HepG2 (cell line): ENCODE measurements at regions not wholly inside any gene's neighbourhood (a gene's known extent, or its start where the extent isn't known, plus 50 kb on each side); places are given as distances from the start of the nearest gene placed in this dataset.

Experiments used
- ATAC-seq: fragments of 200-7000 bp; cut with Tn5 transposase; 3 replicates; pipeline ENCODE4 v1.9.1; 2020; ENCODE audit warnings: mild to moderate bottlenecking, moderate library complexity
- BruUV-seq: library from RNA; stranded (reverse); fragments of 400-500 nt; replicated peaks from 2 replicates; lab custom pipeline; 2021; lab: Mats Ljungman, UMichigan
- CTCF ChIA-PET: fragments of 300-600 bp; formaldehyde crosslinking; extraction: SDS; loops from one replicate; lab custom pipeline; 2021; ENCODE audit warnings: low total read pairs, inconsistent platforms, low intra/inter-chr PET ratio; lab: Yijun Ruan, JAX
- POLR2A ChIA-PET: fragments of 350-600 bp; sonication (Branson Sonifier 250); formaldehyde crosslinking; loops from one replicate; lab custom pipeline; 2020; ENCODE audit warnings: antibody characterized with exemption, inconsistent platforms; lab: Yijun Ruan, JAX
- DNase-seq: peaks from one replicate; pipeline ENCODE4 v3.0.0-alpha.2; 2015; ENCODE audit warnings: low spot score
- FAIRE-seq: peaks from 3 replicates; lab custom pipeline; 2011; peaks lifted over from hg19 to GRCh38; lab: Jason Lieb, UNC
- H2AFZ ChIP-seq: one replicate; pipeline ENCODE4 v1.6.1; 2011; ENCODE audit warnings: low read length, inconsistent platforms
- H3K27ac ChIP-seq: fragments of 300-600 bp; 3 replicates; pipeline ENCODE4 v1.8.0; 2011; ENCODE audit warnings: mixed run types, mild to moderate bottlenecking, mixed read lengths, low read length, inconsistent platforms; ENCODE audit not compliant: insufficient read depth; ENCODE audit errors: extremely low read length
- H3K27me3 ChIP-seq, 2 experiments: fragments of 200-600 bp in 1 of 2; 2 replicates in 1 of 2; 3 replicates in 1 of 2; pipeline versions ENCODE4 v1.6.0 to v1.8.0; 2011; ENCODE audit warnings: low read length in 2 of 2, mild to moderate bottlenecking in 2 of 2, moderate library complexity in 2 of 2, inconsistent platforms in 1 of 2; ENCODE audit not compliant: insufficient read depth in 2 of 2, control insufficient read depth in 1 of 2
- H3K36me3 ChIP-seq, 2 experiments: fragments of 200-600 bp in 1 of 2; replicated peaks in 1 of 2; 2 replicates in 1 of 2; 3 replicates in 1 of 2; pipeline versions ENCODE4 v1.5.1 to v1.8.0; 2011; ENCODE audit warnings: low read length in 2 of 2, inconsistent platforms in 1 of 2; ENCODE audit not compliant: insufficient read depth in 2 of 2, control insufficient read depth in 1 of 2
- H3K4me1 ChIP-seq: 2 replicates; pipeline ENCODE4 v1.5.1; 2012; ENCODE audit warnings: low read length, inconsistent platforms; ENCODE audit not compliant: insufficient read depth
- H3K4me2 ChIP-seq: 2 replicates; pipeline ENCODE4 v1.6.0; 2011; ENCODE audit warnings: low read depth, low read length, inconsistent platforms
- H3K4me3 ChIP-seq, 3 experiments: fragments of 200-600 bp in 1 of 3; sonication (generic), shearing (Covaris generic) in 1 of 3; replicated peaks in 1 of 3; 2 replicates each; pipeline ENCODE4 v1.5.1; 2011 to 2016; ENCODE audit warnings: low read length in 3 of 3, inconsistent platforms in 2 of 3, low read depth in 2 of 3, mild to moderate bottlenecking in 2 of 3, control low read depth in 1 of 3, mixed read lengths in 1 of 3; ENCODE audit not compliant: insufficient read depth in 1 of 3
- H3K79me2 ChIP-seq: one replicate; pipeline ENCODE4 v1.6.1; 2011; ENCODE audit warnings: low read length, inconsistent platforms; ENCODE audit not compliant: insufficient read depth
- H3K9ac ChIP-seq: 2 replicates; pipeline ENCODE4 v1.6.0; 2011; ENCODE audit warnings: mild to moderate bottlenecking, low read depth, low read length, inconsistent platforms; ENCODE audit not compliant: insufficient read depth
- H3K9me3 ChIP-seq: 2 replicates; pipeline ENCODE4 v1.5.1; 2012; ENCODE audit warnings: mild to moderate bottlenecking, low read length
- H4K20me1 ChIP-seq: 2 replicates; pipeline ENCODE4 v1.6.0; 2011; ENCODE audit warnings: inconsistent platforms, mild to moderate bottlenecking, low read length, moderate library complexity; ENCODE audit not compliant: insufficient read depth
- FIP1L1 ChIP-seq: fragments of 200-400 bp; formaldehyde crosslinking; IDR thresholded peaks from 2 replicates; pipeline ENCODE4 v1.6.1; 2018; ENCODE audit warnings: low read depth, mild to moderate bottlenecking, low read length, moderate library complexity, borderline replicate concordance; ENCODE audit not compliant: insufficient read depth
- HMG20B ChIP-seq: conservative IDR thresholded peaks from 2 replicates; pipeline ENCODE4 v1.6.1; 2016; ENCODE audit warnings: missing genetic modification reagents, missing compliant biosample characterization
- HNRNPL ChIP-seq: fragments of 200-400 bp; formaldehyde crosslinking; IDR thresholded peaks from 2 replicates; pipeline ENCODE4 v1.6.1; 2017; ENCODE audit warnings: mild to moderate bottlenecking, low read depth, low read length
- KLF15 ChIP-seq: sonication (generic); formaldehyde crosslinking; IDR thresholded peaks from 2 replicates; pipeline ENCODE4 v1.8.1; 2023; ENCODE audit warnings: borderline replicate concordance, mild to moderate bottlenecking, inconsistent platforms, missing genetic modification reagents, mixed read lengths
- MAF1 ChIP-seq: sonication (generic); formaldehyde crosslinking; IDR thresholded peaks from 2 replicates; pipeline ENCODE4 v1.5.0; 2020; ENCODE audit warnings: missing genetic modification reagents, borderline replicate concordance
- NBN ChIP-seq: fragments of 450-650 bp; conservative IDR thresholded peaks from 2 replicates; pipeline ENCODE4 v1.6.1; 2017
- NPAS2 ChIP-seq: sonication (generic); formaldehyde crosslinking; IDR thresholded peaks from 2 replicates; pipeline ENCODE4 v1.8.0; 2022; ENCODE audit warnings: mild to moderate bottlenecking, missing genetic modification reagents, borderline replicate concordance
- RORA ChIP-seq: sonication (generic); formaldehyde crosslinking; IDR thresholded peaks from 2 replicates; pipeline ENCODE4 v1.5.0; 2020; ENCODE audit warnings: mild to moderate bottlenecking, missing genetic modification reagents, moderate library complexity
- RXRB ChIP-seq: IDR thresholded peaks from 2 replicates; pipeline ENCODE4 v1.6.1; 2016; ENCODE audit warnings: borderline replicate concordance, missing genetic modification reagents, missing compliant biosample characterization
- SNAPC4 ChIP-seq: sonication (generic); formaldehyde crosslinking; IDR thresholded peaks from 2 replicates; pipeline ENCODE4 v1.4.0; 2020; ENCODE audit warnings: mild to moderate bottlenecking, missing genetic modification reagents
- SSRP1 ChIP-seq: IDR thresholded peaks from 2 replicates; pipeline ENCODE4 v1.6.1; 2016; ENCODE audit warnings: control low read depth
- TFDP2 ChIP-seq: sonication (generic); formaldehyde crosslinking; IDR thresholded peaks from 2 replicates; pipeline ENCODE4 v1.4.0; 2020; ENCODE audit warnings: missing genetic modification reagents
- ZFP82 ChIP-seq: sonication (generic); formaldehyde crosslinking; IDR thresholded peaks from 2 replicates; pipeline ENCODE4 v1.5.1; 2020; ENCODE audit warnings: mild to moderate bottlenecking, missing genetic modification reagents, borderline replicate concordance
- ZNF549 ChIP-seq: sonication (generic); formaldehyde crosslinking; IDR thresholded peaks from 2 replicates; pipeline ENCODE4 v1.5.0; 2020; ENCODE audit warnings: missing genetic modification reagents
- ZNF891 ChIP-seq: sonication (generic); formaldehyde crosslinking; IDR thresholded peaks from 2 replicates; pipeline ENCODE4 v1.5.0; 2020; ENCODE audit warnings: mild to moderate bottlenecking, missing genetic modification reagents
- WGBS: methylation state at CpG from one replicate; pipeline ENCODE4 v1.1.6; 2017; ENCODE audit warnings: low lambda C conversion rate; 5-methylcytosine and 5-hydroxymethylcytosine counted together
- in situ Hi-C: cut with HindIII; loops from 2 replicates; pipeline ENCODE4 v1.10.0; 2017; ENCODE audit warnings: low pct_unique_long_range_greater_than_20kb; ENCODE audit not compliant: extremely low pct_ligation_motif_present
- intact Hi-C: fragments of 100-400 bp; cut with micrococcal nuclease; formaldehyde crosslinking; loops from one replicate; pipeline ENCODE4 v1.10.0; 2022; ENCODE audit not compliant: unreplicated experiment
- TF ChIP-seq, protein P1 (sequence below): sonication (generic); formaldehyde crosslinking; IDR thresholded peaks from 2 replicates; pipeline ENCODE4 v1.8.1; 2022; ENCODE audit warnings: mild to moderate bottlenecking, missing genetic modification reagents
- TF ChIP-seq, protein P2 (sequence below): sonication (generic); formaldehyde crosslinking; IDR thresholded peaks from 2 replicates; pipeline ENCODE4 v1.4.0; 2020; ENCODE audit warnings: missing genetic modification reagents

- BruUV-seq: no TSS peak
- no peak overlapping the region for H3K9ac ChIP-seq
- ATAC-seq (no peak), FAIRE-seq (no peak)
- POLR2A ChIA-PET: no interaction called here
- H3K36me3 ChIP-seq: no peaks in the 10 kb centered on the region
- intact Hi-C loops: no loop called here
- no peaks in the 10 kb centered on the region for H3K79me2 ChIP-seq
- CTCF ChIA-PET: no interaction called here
- in situ Hi-C loops: no loop called here
- H3K9me3 ChIP-seq: peaks cover 13% of the 10 kb centered on the region; the same call in 1 of the 2 replicates
- H4K20me1 ChIP-seq: no peaks in the 10 kb centered on the region
- TF ChIP-seq SSRP1 (CRISPR knock-in tag) (no peak), HMG20B (CRISPR knock-in tag) (no peak), NBN (no peak), MAF1 (CRISPR knock-in tag) (no peak), ZNF549 (CRISPR knock-in tag) (no peak), SNAPC4 (no peak), KLF15 (CRISPR knock-in tag) (no peak), HNRNPL (no peak), ZNF891 (CRISPR knock-in tag) (no peak), ZFP82 (CRISPR knock-in tag) (no peak), FIP1L1 (no peak), TFDP2 (CRISPR knock-in tag) (no peak), RORA (CRISPR knock-in tag) (no peak), NPAS2 (CRISPR knock-in tag) (no peak), RXRB (no peak)
- TF ChIP-seq, protein P1, sequence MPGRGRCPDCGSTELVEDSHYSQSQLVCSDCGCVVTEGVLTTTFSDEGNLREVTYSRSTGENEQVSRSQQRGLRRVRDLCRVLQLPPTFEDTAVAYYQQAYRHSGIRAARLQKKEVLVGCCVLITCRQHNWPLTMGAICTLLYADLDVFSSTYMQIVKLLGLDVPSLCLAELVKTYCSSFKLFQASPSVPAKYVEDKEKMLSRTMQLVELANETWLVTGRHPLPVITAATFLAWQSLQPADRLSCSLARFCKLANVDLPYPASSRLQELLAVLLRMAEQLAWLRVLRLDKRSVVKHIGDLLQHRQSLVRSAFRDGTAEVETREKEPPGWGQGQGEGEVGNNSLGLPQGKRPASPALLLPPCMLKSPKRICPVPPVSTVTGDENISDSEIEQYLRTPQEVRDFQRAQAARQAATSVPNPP (CRISPR knock-in tag): no peak
- TF ChIP-seq, protein P2, sequence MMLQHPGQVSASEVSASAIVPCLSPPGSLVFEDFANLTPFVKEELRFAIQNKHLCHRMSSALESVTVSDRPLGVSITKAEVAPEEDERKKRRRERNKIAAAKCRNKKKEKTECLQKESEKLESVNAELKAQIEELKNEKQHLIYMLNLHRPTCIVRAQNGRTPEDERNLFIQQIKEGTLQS (CRISPR knock-in tag): no peak
- TF ChIP-seq, all 625 proteins: peak for 0
- 41% methylated on average over 15 of the region's 15 CpGs for WGBS
- no peak overlapping the region for H3K27ac ChIP-seq
- no peak for DNase-seq
- H3K4me1 ChIP-seq: no peaks in the 10 kb centered on the region
- no peak overlapping the region for H2AFZ ChIP-seq
- H3K4me3 ChIP-seq: no peak overlapping the region
- H3K27me3 ChIP-seq: peaks cover 3 to 51% of the 10 kb centered on the region in 2 experiments
- H3K4me2 ChIP-seq: no peak overlapping the region
Observed at GRCh38 chr13:111973186-111973585, 93.8 kb upstream of the SOX1 start.
